GM19351 (cell line): ENCODE measurements at regions not wholly inside any gene's neighbourhood (a gene's known extent, or its start where the extent isn't known, plus 50 kb on each side); places are given as distances from the start of the nearest gene placed in this dataset.

Experiments used
- ATAC-seq: cut with Tn5 transposase; IDR thresholded peaks from one replicate; pipeline ENCODE4 v1.9.1; 2021; ENCODE audit warnings: mild to moderate bottlenecking, moderate library complexity; ENCODE audit not compliant: unreplicated experiment

GRCh38 chr6:26196846-26197635 lies 109.8 kb downstream of the HFE start:
- peak; percentile 37 for ATAC-seq

GRCh38 chr6:26197636-26197932 lies 110.4 kb downstream of the HFE start:
- no peak for ATAC-seq

GRCh38 chr6:26197933-26198721 lies 110.9 kb downstream of the HFE start:
- ATAC-seq = no peak

- peak; percentile 3 for ATAC-seq
Observed at GRCh38 chr6:26198722-26199056, 111.5 kb downstream of the HFE start.

GRCh38 chr6:26199057-26199772 lies 112.0 kb downstream of the HFE start:
- peak; percentile 49 for ATAC-seq

GRCh38 chr6:26199773-26200764 lies 112.8 kb downstream of the HFE start:
- no peak for ATAC-seq

- no peak for ATAC-seq
Observed at GRCh38 chr6:26200918-26201721, 113.9 kb downstream of the HFE start.

- no peak for ATAC-seq
Observed at GRCh38 chr6:26202201-26202611, 115.0 kb downstream of the HFE start.

GRCh38 chr6:26202811-26203583 lies 115.8 kb downstream of the HFE start:
- ATAC-seq = no peak

GRCh38 chr6:26204332-26205160 lies 117.3 kb downstream of the HFE start:
- ATAC-seq = peak; percentile 50

GRCh38 chr6:26205161-26205624 lies 118.0 kb downstream of the HFE start:
- ATAC-seq = peak; percentile 61

- no peak for ATAC-seq
Observed at GRCh38 chr6:26205625-26206574, 118.7 kb downstream of the HFE start.

- no peak for ATAC-seq
Observed at GRCh38 chr6:26206868-26207801, 119.9 kb downstream of the HFE start.

GRCh38 chr6:26211963-26212362 lies 124.7 kb downstream of the HFE start:
- ATAC-seq = no peak

- ATAC-seq = no peak
Observed at GRCh38 chr6:26213334-26214075, 126.3 kb downstream of the HFE start.
